Activated naive CD4-positive, alpha-beta T cell treated with anti-CD3 and anti-CD28 coated beads, Interleukin-2, amount 50 U/mL, for 24 hours (primary cell): ENCODE measurements at regions not wholly inside any gene's neighbourhood (a gene's known extent, or its start where the extent isn't known, plus 50 kb on each side); places are given as distances from the start of the nearest gene placed in this dataset.

Experiments
- H3K27ac Mint-ChIP-seq: one replicate; pipeline ENCODE4 v1.8.0; 2021; ENCODE audit warnings: mild to moderate bottlenecking, mixed read lengths
- H3K27me3 Mint-ChIP-seq: one replicate; pipeline ENCODE4 v1.8.0; 2021; ENCODE audit warnings: mixed read lengths
- H3K36me3 Mint-ChIP-seq: one replicate; pipeline ENCODE4 v1.8.0; 2021; ENCODE audit warnings: mixed read lengths
- H3K4me1 Mint-ChIP-seq: one replicate; pipeline ENCODE4 v1.8.0; 2021; ENCODE audit warnings: mixed read lengths
- H3K4me3 Mint-ChIP-seq: one replicate; pipeline ENCODE4 v1.8.0; 2021; ENCODE audit warnings: mild to moderate bottlenecking, mixed read lengths
- H3K9me3 Mint-ChIP-seq: one replicate; pipeline ENCODE4 v1.8.0; 2021; ENCODE audit warnings: mixed read lengths

DNA sequence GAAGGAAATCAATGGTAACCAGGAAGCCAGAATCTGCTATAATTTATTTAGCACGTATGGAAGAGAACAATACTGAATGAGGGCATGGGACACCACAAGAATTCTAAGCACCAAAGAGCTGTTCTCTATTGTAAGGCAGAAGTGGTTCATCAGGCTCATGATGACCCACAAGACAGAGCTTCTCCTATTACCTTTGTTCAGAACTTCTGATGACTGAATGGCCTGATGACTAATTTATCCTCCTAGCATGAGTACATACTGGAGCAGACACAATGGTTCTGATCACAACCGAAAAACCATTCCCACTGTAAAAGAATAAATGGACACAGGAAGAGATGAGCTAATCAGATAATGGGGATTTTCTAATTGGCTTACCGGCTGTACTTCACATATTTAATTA, 329.8 kb upstream of the PDE4D start:
- Mint-ChIP-seq H3K4me3 (no peak overlapping the region), H3K36me3 (no peaks in the 10 kb centered on the region), H3K9me3 (no peaks in the 10 kb centered on the region), H3K27ac (no peak overlapping the region), H3K4me1 (no peaks in the 10 kb centered on the region), H3K27me3 (no peaks in the 10 kb centered on the region)

DNA sequence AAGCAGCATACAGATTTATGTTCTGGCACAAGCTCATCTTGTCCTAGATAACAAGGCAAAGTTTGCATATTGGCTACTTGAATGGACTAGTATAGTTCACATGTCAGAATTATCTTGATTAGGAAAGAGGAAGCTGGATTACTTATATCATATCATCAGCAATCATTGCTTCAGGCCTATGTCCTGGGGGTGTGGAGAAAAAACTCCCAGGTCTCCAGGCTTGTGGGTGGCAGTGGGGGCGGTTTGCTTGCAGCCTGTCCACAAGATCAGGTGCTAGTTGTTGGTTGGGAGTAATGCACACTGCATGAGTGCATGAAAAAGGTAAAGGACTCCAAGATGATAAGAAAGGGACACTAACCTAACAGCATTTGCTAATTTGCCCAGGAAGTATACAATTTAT, 326.4 kb upstream of the PDE4D start:
- peaks cover 10% of the 10 kb centered on the region for H3K9me3 Mint-ChIP-seq
- no peak overlapping the region for H3K4me3 Mint-ChIP-seq
- no peak overlapping the region for H3K27ac Mint-ChIP-seq
- H3K27me3 Mint-ChIP-seq, result no peaks in the 10 kb centered on the region
- H3K36me3 Mint-ChIP-seq, result no peaks in the 10 kb centered on the region
- H3K4me1 Mint-ChIP-seq, result no peaks in the 10 kb centered on the region

DNA sequence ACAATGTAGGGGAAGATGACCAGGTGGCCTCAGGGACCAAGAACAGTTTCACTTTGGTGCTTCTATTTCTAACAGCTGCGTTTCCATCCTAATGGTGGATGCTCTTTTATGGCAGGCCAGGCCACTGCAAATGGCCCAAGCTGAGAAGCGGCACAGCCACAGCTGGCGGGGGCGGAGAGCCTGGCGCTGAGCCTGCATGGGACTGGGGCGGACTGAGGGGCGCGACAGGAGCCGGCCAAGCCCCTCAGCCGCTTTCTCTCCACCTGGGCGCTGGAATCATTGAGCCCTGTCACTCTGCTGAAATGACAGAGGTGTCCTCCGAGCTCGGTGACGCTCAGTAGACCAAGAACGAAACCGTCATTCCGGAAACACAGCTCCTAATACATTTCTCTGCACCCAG, 317.3 kb upstream of the PDE4D start:
- no peaks in the 10 kb centered on the region for H3K36me3 Mint-ChIP-seq
- H3K9me3 Mint-ChIP-seq, result peaks cover 6% of the 10 kb centered on the region
- H3K4me1 Mint-ChIP-seq, result no peaks in the 10 kb centered on the region
- no peaks in the 10 kb centered on the region for H3K27me3 Mint-ChIP-seq
- H3K27ac Mint-ChIP-seq, result no peak overlapping the region
- no peak overlapping the region for H3K4me3 Mint-ChIP-seq

DNA sequence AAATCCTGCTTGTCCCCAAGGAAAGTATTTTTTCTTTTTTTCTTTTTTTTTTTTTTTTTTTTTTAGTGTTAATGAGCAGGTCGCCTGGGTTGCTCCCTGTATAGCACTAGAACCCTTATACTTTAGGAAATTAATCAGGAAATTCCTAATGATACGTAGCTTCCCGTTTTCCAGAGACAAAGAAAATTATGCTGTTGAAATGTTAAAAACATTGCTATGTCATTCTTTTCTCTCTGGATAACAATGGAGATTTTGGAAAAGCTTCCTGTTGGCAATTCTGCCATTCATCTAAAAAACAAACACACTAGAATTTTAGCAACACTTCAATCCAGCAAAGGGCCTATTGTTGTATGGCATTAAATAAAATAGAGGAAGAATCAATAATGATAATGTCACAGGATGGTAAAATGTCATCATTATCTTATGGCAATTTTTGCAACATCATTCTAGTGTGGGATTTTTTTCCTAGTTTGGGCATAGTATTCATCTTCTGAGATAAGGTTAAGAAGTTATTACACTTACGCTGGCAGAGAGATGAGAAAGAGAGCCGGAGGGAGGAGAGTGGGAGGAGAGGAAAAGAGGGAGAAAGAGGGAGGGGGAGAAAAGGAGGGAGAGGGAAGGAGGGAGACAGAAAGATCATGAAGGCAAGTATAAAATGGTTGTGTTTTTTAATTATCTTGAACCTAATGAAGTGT, 315.8 kb upstream of the PDE4D start:
- Mint-ChIP-seq H3K36me3 (no peaks in the 10 kb centered on the region), H3K9me3 (peaks cover 6% of the 10 kb centered on the region), H3K27me3 (no peaks in the 10 kb centered on the region), H3K27ac (peak overlapping the region; percentile 26), H3K4me3 (no peak overlapping the region), H3K4me1 (no peaks in the 10 kb centered on the region)

DNA sequence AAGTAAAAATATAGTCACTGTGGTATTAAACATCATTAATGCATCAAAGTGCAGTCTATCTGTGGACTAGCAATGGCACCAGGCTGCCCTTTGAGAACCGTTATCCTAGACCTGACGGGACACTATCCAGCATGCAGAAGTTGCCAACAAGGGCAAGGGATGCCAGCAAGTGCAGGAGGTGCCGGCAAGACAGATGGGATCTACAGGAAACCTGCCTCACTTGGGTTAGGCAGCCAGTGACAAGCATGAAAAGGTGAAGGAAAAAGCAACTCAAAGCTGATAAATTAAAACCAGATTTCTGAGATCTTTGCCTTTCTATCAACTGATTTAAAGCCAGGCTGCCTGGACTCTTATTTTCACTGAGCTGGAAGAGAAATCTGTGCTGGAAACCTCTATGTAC, 315.2 kb upstream of the PDE4D start:
- Mint-ChIP-seq H3K27me3 (no peaks in the 10 kb centered on the region), H3K36me3 (no peaks in the 10 kb centered on the region), H3K27ac (no peak overlapping the region), H3K4me3 (no peak overlapping the region), H3K9me3 (peaks cover 6% of the 10 kb centered on the region), H3K4me1 (no peaks in the 10 kb centered on the region)

DNA sequence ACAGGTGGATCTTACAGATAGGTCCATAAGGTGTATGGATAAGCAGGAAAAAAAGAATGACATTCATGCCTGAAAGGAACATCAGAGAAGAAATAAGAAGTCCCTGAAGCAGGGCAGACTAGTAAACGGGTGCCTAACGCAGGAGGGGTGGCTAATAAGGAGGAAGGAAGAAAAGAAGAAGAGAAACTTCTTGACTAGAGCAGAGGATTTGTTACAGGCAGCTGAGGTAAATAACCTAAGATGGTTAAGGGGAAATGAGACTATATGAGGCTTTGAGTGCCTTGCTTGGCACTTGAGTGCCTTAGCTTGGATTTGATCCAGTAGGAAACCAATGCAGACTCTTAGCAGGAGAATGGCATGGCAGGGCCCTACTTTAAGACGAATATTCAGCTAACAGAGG, 313.5 kb upstream of the PDE4D start:
- H3K9me3 Mint-ChIP-seq, result peaks cover 6% of the 10 kb centered on the region
- H3K4me3 Mint-ChIP-seq, result no peak overlapping the region
- H3K4me1 Mint-ChIP-seq, result no peaks in the 10 kb centered on the region
- H3K27ac Mint-ChIP-seq, result no peak overlapping the region
- H3K27me3 Mint-ChIP-seq, result no peaks in the 10 kb centered on the region
- no peaks in the 10 kb centered on the region for H3K36me3 Mint-ChIP-seq

DNA sequence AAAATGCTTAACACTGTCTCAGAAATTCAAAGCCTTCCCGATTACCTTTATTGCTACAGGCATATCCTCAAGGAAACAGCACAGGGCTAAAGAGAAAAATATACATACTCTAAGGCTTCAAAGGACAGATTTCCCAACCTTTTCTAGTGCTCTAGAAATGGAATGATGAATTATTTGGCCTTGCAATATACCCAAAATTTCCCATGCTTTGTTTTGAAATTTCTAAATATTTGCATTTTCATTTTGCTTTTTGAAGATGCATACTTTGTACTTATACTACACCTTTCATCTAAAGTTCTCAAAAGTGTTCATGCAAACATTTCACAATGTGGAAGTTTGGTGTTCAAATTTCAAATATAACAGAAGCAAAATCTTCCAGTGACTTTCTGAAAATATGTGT, 312.7 kb upstream of the PDE4D start:
- Mint-ChIP-seq H3K36me3 (no peaks in the 10 kb centered on the region), H3K4me3 (no peak overlapping the region), H3K4me1 (no peaks in the 10 kb centered on the region), H3K27ac (no peak overlapping the region), H3K27me3 (no peaks in the 10 kb centered on the region), H3K9me3 (peaks cover 6% of the 10 kb centered on the region)

DNA sequence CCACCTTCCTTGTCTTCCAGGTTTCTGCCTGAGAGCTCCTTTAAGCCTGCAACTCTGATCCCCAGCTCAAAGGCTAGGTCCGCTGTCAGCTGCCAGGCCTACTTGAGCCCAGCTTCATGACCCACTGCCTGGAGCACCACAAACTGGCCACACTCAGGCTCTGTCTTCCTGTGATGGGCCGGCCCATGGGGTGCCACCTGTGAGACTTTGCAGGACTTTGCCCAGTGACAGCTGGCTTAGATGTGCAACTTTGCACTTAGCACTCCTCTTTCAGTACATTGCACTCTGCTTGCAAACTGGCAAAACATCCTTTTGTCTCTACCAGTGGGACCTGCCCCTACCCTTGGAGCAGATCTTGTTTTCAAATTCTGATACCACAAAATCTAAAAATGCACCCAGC, 311.5 kb upstream of the PDE4D start:
- H3K4me3 Mint-ChIP-seq, result no peak overlapping the region
- H3K36me3 Mint-ChIP-seq, result no peaks in the 10 kb centered on the region
- H3K4me1 Mint-ChIP-seq, result no peaks in the 10 kb centered on the region
- no peak overlapping the region for H3K27ac Mint-ChIP-seq
- H3K27me3 Mint-ChIP-seq, result no peaks in the 10 kb centered on the region
- H3K9me3 Mint-ChIP-seq, result peaks cover 6% of the 10 kb centered on the region

DNA sequence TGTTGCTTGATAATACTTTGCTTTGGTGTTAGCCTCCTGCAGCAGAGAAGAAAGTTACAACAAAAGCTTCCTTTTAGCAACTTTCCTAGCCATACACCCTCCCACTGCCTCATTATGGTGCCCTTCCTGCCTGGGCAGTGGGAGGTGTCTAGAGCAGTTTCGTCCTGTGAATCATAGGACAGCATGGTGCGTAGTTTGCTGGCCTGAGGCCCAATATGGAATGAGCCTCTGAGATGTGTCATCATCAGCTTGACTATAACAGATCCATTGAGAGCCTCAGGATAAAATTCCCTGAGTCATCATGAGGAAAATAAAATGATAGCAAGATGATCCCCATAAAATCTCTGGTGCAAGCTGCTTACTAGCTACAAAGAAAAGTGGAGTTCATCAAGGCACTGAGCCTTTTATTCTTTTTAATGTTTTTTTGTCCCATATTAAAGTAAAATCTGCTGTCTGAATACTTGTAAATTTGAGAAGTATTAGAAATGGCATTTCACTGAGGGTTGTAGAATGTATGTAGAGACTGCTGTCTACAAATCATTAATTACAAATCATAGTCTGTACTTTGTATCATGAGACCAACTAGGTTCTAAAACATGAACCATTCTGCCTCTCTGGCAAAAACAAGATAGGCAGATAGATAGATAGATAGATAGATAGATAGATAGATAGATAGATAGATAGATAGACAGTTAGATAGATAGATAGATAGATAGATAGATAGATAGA, 303.0 kb upstream of the PDE4D start:
- no peaks in the 10 kb centered on the region for H3K27me3 Mint-ChIP-seq
- H3K27ac Mint-ChIP-seq, result no peak overlapping the region
- H3K36me3 Mint-ChIP-seq, result no peaks in the 10 kb centered on the region
- no peaks in the 10 kb centered on the region for H3K4me1 Mint-ChIP-seq
- peaks cover 11% of the 10 kb centered on the region for H3K9me3 Mint-ChIP-seq
- H3K4me3 Mint-ChIP-seq, result no peak overlapping the region

DNA sequence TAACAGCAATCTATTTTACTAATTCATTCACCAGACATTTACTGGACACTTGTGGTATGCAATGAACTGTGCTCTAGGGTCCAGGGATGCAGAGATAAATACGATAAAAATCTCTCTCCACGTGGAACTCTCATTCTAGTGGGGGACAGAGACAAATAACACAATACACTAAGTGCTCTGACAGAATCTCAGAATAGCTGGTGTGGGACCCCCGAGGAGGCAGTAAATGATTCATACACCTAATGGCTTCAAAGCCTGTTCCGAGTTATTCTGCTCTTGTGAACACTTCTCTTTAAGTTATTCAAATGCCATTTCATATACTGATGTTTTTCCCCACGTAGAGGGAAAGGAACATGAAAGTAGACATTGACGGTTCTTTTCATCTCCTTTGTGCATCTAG, 302.0 kb upstream of the PDE4D start:
- H3K4me3 Mint-ChIP-seq, result no peak overlapping the region

DNA sequence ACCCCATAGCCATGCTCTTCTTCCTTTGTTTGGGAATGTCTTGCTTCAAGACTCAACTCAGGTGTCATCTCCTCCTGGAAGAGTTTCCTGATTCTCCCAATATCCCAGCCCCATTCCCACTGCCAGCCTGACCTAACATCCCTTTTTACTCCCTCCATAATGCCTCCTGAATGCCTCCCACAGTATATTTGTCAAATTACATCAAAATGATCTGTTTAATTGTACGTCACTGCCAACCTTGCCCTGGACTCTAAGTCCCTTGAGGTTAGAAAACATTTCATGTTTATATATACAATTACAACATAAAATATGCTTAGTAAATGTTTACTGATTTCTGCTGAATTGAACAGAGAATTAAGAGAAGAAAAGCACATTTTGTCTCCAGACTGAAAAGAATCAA, 301.6 kb upstream of the PDE4D start:
- no peaks in the 10 kb centered on the region for H3K36me3 Mint-ChIP-seq
- H3K27ac Mint-ChIP-seq, result no peak overlapping the region
- peaks cover 11% of the 10 kb centered on the region for H3K9me3 Mint-ChIP-seq

More for the DNA sequence above, 302.0 kb upstream of the PDE4D start:
- Mint-ChIP-seq H3K27me3 (no peaks in the 10 kb centered on the region), H3K9me3 (peaks cover 11% of the 10 kb centered on the region), H3K27ac (no peak overlapping the region), H3K4me1 (no peaks in the 10 kb centered on the region), H3K36me3 (no peaks in the 10 kb centered on the region)

DNA sequence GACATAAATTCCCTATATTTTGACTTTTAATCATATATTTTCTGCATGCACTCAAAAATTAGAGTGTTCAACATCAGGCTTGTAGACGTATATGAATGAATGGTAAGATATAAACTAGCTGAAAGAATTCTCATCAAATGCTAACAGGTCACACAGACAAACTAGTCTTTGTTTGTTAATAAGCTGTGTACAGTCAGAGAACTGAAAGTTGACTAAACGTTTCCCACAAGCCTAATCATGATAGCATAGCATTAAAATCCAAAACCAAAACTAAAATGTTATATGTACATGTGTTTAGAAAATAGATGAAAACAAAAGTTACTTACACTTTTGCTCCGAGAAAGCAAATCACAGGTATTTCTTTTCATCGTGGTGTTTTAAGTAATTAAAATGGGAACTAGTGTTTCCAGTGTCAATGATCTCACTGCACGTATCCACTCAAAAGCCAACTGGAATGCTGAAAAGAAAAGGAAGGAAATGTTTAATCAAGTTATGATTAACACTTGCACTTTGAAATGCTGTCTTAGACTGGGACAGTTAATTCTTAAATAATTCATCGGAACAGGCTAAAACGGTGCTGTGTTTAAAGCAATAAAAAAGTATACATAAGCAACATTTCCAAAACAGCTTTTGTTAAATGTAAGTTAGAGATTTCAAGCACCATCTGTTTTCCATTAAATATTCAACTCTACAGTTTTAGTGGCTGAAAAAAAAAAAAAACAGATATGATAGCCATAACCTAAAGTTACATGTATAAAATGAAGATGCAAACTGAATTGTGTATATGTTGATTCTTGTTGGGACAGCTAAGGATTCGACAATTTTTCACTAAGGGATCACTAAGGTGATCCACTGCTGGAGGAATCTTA, 291.9 kb upstream of the PDE4D start:
- H3K4me3 Mint-ChIP-seq, result no peak overlapping the region
- H3K36me3 Mint-ChIP-seq, result no peaks in the 10 kb centered on the region
- no peak overlapping the region for H3K27ac Mint-ChIP-seq
- no peaks in the 10 kb centered on the region for H3K4me1 Mint-ChIP-seq
- H3K27me3 Mint-ChIP-seq, result no peaks in the 10 kb centered on the region
- H3K9me3 Mint-ChIP-seq, result no peaks in the 10 kb centered on the region

More for the DNA sequence above, 301.6 kb upstream of the PDE4D start:
- Mint-ChIP-seq H3K4me3 (no peak overlapping the region), H3K4me1 (no peaks in the 10 kb centered on the region), H3K27me3 (no peaks in the 10 kb centered on the region)

DNA sequence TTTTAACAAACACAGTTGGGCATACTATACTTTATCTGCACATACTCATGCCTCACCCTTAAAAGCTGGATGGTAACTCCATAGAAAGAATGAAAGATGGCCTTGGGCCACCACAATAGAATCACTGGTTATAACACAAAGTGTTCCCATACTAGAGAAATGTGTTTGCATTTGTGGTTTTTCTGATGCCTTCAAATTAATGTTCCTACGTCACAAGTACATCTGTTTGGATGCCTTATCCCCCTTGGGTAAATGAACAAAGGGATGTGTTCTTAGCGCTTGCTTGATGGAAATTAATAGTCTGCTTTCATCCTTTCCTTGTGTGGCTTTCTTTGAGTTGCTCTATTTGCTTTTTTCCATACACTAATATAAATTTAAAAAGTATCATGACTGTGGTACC, 291.1 kb upstream of the PDE4D start:
- Mint-ChIP-seq H3K36me3 (no peaks in the 10 kb centered on the region), H3K9me3 (no peaks in the 10 kb centered on the region)

DNA sequence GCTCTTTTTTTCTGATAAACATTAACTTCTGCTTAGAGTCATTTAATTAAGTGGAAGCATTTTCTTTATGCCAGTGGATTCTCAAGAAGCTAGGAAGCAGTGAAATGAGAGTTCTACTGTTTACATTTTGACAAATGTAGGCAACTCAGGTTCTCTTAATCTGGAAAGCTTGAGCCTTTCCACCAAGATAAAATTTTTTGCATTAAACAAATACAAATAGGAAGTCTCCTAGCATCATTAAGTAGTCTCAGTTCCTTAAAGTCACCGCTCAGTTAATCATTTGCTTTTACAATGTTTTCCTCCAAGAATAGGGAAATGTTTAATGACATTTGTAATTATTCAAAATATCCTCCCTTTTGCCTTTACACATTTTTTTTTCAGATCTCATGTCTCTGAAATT, 290.4 kb upstream of the PDE4D start:
- Mint-ChIP-seq H3K27me3 (no peaks in the 10 kb centered on the region), H3K36me3 (no peaks in the 10 kb centered on the region), H3K9me3 (no peaks in the 10 kb centered on the region), H3K27ac (no peak overlapping the region), H3K4me3 (no peak overlapping the region), H3K4me1 (no peaks in the 10 kb centered on the region)

More for the DNA sequence above, 291.1 kb upstream of the PDE4D start:
- H3K4me3 Mint-ChIP-seq, result no peak overlapping the region
- H3K27me3 Mint-ChIP-seq, result no peaks in the 10 kb centered on the region
- no peak overlapping the region for H3K27ac Mint-ChIP-seq
- no peaks in the 10 kb centered on the region for H3K4me1 Mint-ChIP-seq

DNA sequence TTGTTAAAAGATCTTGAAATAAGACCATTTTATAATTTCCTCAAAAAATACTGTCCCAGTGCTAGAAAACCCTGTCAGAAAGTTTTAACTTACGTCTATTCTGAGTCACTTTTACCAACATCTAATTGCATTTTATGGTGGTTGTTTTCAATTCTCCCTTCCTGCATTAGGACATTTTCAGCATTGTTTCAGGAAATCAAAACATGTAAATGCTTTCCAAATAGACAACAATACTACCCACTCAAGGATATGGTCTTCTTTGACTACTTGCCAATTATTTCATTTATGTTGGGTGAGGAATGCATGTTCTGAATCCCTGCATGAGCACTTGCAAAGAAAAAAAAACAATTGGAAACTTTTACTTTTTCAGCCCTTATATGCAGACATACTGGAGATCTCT, 284.6 kb upstream of the PDE4D start:
- Mint-ChIP-seq H3K27ac (no peak overlapping the region), H3K27me3 (no peaks in the 10 kb centered on the region), H3K4me3 (no peak overlapping the region), H3K36me3 (no peaks in the 10 kb centered on the region), H3K4me1 (no peaks in the 10 kb centered on the region), H3K9me3 (no peaks in the 10 kb centered on the region)

DNA sequence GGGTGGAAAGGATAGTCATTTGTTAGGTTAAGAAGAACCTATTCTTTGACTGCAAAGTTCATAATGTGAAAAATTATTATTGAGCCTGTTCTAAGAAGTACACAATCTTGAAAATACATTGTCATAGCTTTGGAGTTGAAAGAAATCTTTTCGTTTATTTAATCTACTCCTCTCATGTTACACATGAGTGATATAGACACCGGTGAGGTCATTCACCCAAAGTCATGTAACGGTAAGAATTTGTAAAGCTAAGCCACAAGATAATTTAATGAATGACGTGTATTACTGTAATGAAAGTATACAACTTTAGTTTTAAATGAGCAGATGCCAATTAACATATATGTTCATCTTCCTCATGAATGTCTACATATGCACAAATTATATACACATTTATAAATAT, 284.1 kb upstream of the PDE4D start:
- Mint-ChIP-seq H3K27me3 (no peaks in the 10 kb centered on the region), H3K36me3 (no peaks in the 10 kb centered on the region), H3K4me3 (no peak overlapping the region), H3K4me1 (no peaks in the 10 kb centered on the region), H3K9me3 (peaks cover 2% of the 10 kb centered on the region), H3K27ac (no peak overlapping the region)
